Suprapubic skin (tissue), 2 donors: ENCODE measurements at regions not wholly inside any gene's neighbourhood (a gene's known extent, or its start where the extent isn't known, plus 50 kb on each side); places are given as distances from the start of the nearest gene placed in this dataset.

ENCODE experiments used
- EP300 ChIP-seq: sonication (generic); formaldehyde crosslinking; IDR thresholded peaks from one replicate; pipeline ENCODE4 v1.6.1; 2017; ENCODE audit warnings: antibody characterized with exemption
- POLR2A ChIP-seq, 2 donors: fragments of 450-650 bp; IDR thresholded peaks; one replicate each; pipeline ENCODE4 v1.6.1; 2017; ENCODE audit warnings: antibody characterized with exemption in 2 of 2, mild to moderate bottlenecking in 2 of 2, moderate library complexity in 2 of 2

DNA sequence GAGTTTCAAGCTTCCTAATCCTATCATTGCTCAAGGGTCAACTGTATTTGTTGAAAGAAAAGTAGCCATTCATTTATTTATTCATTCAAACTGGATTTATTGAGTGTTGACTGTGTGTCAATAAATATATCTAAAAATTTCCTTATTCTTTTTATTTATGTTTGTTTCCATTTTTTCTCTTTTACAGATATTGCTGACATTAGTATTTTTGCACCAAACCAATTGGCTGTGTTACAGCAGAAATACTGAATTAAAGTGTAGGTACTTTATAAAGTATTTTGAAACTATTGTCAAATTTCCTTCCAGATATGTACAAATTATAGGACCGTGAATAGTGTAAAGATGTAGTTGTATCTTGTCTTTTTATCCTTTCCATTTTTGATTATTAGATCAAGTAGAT is 692.0 kb upstream of the SLC10A2 start:
- no peak for TF ChIP-seq EP300
- TF ChIP-seq POLR2A (IDR thresholded peaks at IDR 0.05): no peak
